GM12878 (cell line): ENCODE measurements at regions not wholly inside any gene's neighbourhood (a gene's known extent, or its start where the extent isn't known, plus 50 kb on each side); places are given as distances from the start of the nearest gene placed in this dataset.

Experiments
- ATAC-seq: fragments of 200-7000 bp; cut with Tn5 transposase; 3 replicates; pipeline ENCODE4 v1.9.1; 2020; ENCODE audit warnings: mild to moderate bottlenecking, moderate library complexity
- BruUV-seq: library from RNA; stranded (reverse); fragments of 400-500 nt; replicated peaks from 2 replicates; lab custom pipeline; 2021; lab: Mats Ljungman, UMichigan
- CTCF ChIA-PET: fragments of 300-600 bp; sonication (Branson Sonifier 250); formaldehyde crosslinking; extraction: SDS; loops from one replicate; lab custom pipeline; 2021; ENCODE audit warnings: inconsistent platforms; lab: Yijun Ruan, JAX
- POLR2A ChIA-PET: fragments of 350-600 bp; formaldehyde crosslinking; extraction: SDS; loops from one replicate; lab custom pipeline; 2021; ENCODE audit warnings: inconsistent platforms; lab: Charles Lee
- RAD21 ChIA-PET: fragments of 300-600 bp; sonication (Branson Sonifier 250); formaldehyde crosslinking; loops from one replicate; lab custom pipeline; 2023; ENCODE audit warnings: antibody characterized with exemption; ENCODE audit not compliant: unreplicated experiment; lab: Charles Lee
- SMC1A ChIA-PET: fragments of 300-600 bp; sonication (Branson Sonifier 250); formaldehyde crosslinking; loops from one replicate; lab custom pipeline; 2023; ENCODE audit not compliant: unreplicated experiment, uncharacterized antibody; lab: Charles Lee
- DNase-seq: peaks from one replicate; pipeline ENCODE4 v3.0.0-alpha.2; 2011; ENCODE audit warnings: low read depth, low spot score
- FAIRE-seq: peaks from 3 replicates; lab custom pipeline; 2011; peaks lifted over from hg19 to GRCh38; lab: Jason Lieb, UNC
- H2AFZ ChIP-seq: 2 replicates; pipeline ENCODE4 v1.6.0; 2011; ENCODE audit warnings: low read depth, low read length, control low read depth; ENCODE audit not compliant: control insufficient read depth
- H3K27ac ChIP-seq: 2 replicates; pipeline ENCODE4 v1.5.1; 2011; ENCODE audit warnings: control low read depth; ENCODE audit not compliant: control insufficient read depth, insufficient read depth
- H3K27me3 ChIP-seq, 2 experiments: replicated peaks in 1 of 2; 2 replicates each; pipeline versions ENCODE4 v1.6.0 to v1.6.1; 2011; ENCODE audit warnings: low read length in 1 of 2; ENCODE audit not compliant: control insufficient read depth in 2 of 2, insufficient read depth in 2 of 2
- H3K36me3 ChIP-seq, 2 experiments: 2 replicates each; pipeline ENCODE4 v1.5.1; 2011; ENCODE audit warnings: low read length in 1 of 2; ENCODE audit not compliant: control insufficient read depth in 2 of 2, insufficient read depth in 2 of 2
- H3K4me1 ChIP-seq: 2 replicates; pipeline ENCODE4 v1.6.1; 2011; ENCODE audit warnings: mild to moderate bottlenecking, low read length, moderate library complexity, mixed read lengths; ENCODE audit not compliant: control insufficient read depth, insufficient read depth
- H3K4me2 ChIP-seq: 2 replicates; pipeline ENCODE4 v1.6.0; 2011; ENCODE audit warnings: control low read depth; ENCODE audit not compliant: control insufficient read depth, insufficient read depth
- H3K4me3 ChIP-seq: fragments of 200-600 bp; sonication (generic); 2 replicates; pipeline ENCODE4 v1.5.1; 2016
- H3K79me2 ChIP-seq: 2 replicates; pipeline ENCODE4 v1.6.0; 2011; ENCODE audit warnings: low read length; ENCODE audit not compliant: control insufficient read depth, insufficient read depth
- H3K9ac ChIP-seq: 2 replicates; pipeline ENCODE4 v1.8.0; 2011; ENCODE audit warnings: low read length, control low read depth, mixed read lengths; ENCODE audit not compliant: control insufficient read depth, insufficient read depth
- H3K9me3 ChIP-seq: replicated peaks from 3 replicates; pipeline ENCODE4 v1.5.1; 2011; ENCODE audit warnings: mild to moderate bottlenecking, low read length; ENCODE audit not compliant: control insufficient read depth, insufficient read depth
- H4K20me1 ChIP-seq: 2 replicates; pipeline ENCODE4 v1.6.0; 2011; ENCODE audit not compliant: control insufficient read depth, insufficient read depth
- BMI1 ChIP-seq: fragments of 450-650 bp; IDR thresholded peaks from 2 replicates; pipeline ENCODE4 v1.6.1; 2016; ENCODE audit warnings: mild to moderate bottlenecking, moderate library complexity, borderline replicate concordance
- MTA2 ChIP-seq: fragments of 450-650 bp; IDR thresholded peaks from 2 replicates; pipeline ENCODE4 v1.6.1; 2016; ENCODE audit warnings: low read depth, mild to moderate bottlenecking, moderate library complexity
- WGBS: methylation state at CpG from one replicate; pipeline ENCODE4 v1.1.6; 2016; ENCODE audit warnings: low lambda C conversion rate; ENCODE audit not compliant: insufficient replicate concordance, insufficient coverage; ENCODE audit errors: missing lambda C conversion rate; 5-methylcytosine and 5-hydroxymethylcytosine counted together
- in situ Hi-C: fragments of 300-500 bp; cut with MboI; formaldehyde crosslinking; loops from 9 replicates; pipeline ENCODE4 v1.14.3; 2018; ENCODE audit warnings: mixed read lengths
- intact Hi-C: fragments of 100-400 bp; cut with micrococcal nuclease; formaldehyde crosslinking; loops from one replicate; pipeline ENCODE4 v1.14.2; 2022; ENCODE audit not compliant: unreplicated experiment
- TF ChIP-seq, protein P1 (sequence below): fragments of 450-650 bp; formaldehyde crosslinking; IDR thresholded peaks from 2 replicates; pipeline ENCODE4 v1.5.0; 2022; ENCODE audit warnings: mild to moderate bottlenecking, missing genetic modification characterization

DNA sequence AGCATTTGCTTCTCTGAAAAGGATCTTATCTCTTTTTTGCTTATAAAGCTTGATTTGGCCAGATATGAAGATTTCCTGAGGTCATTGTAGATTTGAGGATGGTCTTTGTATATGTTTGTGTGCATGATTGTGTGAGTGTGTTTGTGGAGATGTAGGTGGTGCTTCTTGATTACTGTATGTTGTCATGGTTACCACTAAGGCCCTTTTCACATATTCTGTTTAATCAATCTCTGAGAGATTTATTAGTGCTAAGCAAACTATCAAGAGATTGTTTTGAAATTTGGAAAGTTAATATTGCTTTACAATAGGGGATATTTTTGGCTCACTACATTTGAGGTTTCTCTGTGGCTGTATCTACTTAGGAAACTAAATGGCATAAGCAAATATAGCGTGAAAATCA, 191.7 kb downstream of the S1PR1 start:
- no peak for FAIRE-seq
- intact Hi-C loops, result no loop called here
- CTCF ChIA-PET, result interaction anchor here (0.7 to 1.4 kb wide), 3 partner anchors 14 to 135 kb away, joined by 3 to 4 read pairs (median 3); no protein-coding TSS in a partner anchor

More for the DNA sequence above, 191.7 kb downstream of the S1PR1 start:
- Histone ChIP-seq H3K79me2 (no peaks in the 10 kb centered on the region), H3K9ac (no peak overlapping the region), H3K4me1 (peaks cover 8% of the 10 kb centered on the region), H4K20me1 (no peaks in the 10 kb centered on the region), H3K4me2 (no peak overlapping the region), H3K4me3 (no peak overlapping the region)
- in situ Hi-C loops, result no loop called here
- RAD21 ChIA-PET, result interaction anchor here (1.2 to 1.6 kb wide), 2 partner anchors 12 to 21 kb away, joined by 3 read pairs; no protein-coding TSS in a partner anchor
- DNase-seq (no peak), ATAC-seq (no peak)
- TF ChIP-seq MTA2 (no peak), BMI1 (peak; percentile 60; the same call in 1 of the 2 replicates)
- TF ChIP-seq, protein P1, sequence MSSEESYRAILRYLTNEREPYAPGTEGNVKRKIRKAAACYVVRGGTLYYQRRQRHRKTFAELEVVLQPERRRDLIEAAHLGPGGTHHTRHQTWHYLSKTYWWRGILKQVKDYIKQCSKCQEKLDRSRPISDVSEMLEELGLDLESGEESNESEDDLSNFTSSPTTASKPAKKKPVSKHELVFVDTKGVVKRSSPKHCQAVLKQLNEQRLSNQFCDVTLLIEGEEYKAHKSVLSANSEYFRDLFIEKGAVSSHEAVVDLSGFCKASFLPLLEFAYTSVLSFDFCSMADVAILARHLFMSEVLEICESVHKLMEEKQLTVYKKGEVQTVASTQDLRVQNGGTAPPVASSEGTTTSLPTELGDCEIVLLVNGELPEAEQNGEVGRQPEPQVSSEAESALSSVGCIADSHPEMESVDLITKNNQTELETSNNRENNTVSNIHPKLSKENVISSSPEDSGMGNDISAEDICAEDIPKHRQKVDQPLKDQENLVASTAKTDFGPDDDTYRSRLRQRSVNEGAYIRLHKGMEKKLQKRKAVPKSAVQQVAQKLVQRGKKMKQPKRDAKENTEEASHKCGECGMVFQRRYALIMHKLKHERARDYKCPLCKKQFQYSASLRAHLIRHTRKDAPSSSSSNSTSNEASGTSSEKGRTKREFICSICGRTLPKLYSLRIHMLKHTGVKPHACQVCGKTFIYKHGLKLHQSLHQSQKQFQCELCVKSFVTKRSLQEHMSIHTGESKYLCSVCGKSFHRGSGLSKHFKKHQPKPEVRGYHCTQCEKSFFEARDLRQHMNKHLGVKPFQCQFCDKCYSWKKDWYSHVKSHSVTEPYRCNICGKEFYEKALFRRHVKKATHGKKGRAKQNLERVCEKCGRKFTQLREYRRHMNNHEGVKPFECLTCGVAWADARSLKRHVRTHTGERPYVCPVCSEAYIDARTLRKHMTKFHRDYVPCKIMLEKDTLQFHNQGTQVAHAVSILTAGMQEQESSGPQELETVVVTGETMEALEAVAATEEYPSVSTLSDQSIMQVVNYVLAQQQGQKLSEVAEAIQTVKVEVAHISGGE (CRISPR knock-in tag), result no peak
- TF ChIP-seq, all 136 proteins: peak for 1
- no peak overlapping the region for H2AFZ ChIP-seq
- ChIA-PET POLR2A (interaction anchor here (0.8 to 0.9 kb wide), 2 partner anchors 9 to 21 kb away, joined by 3 to 4 read pairs; no protein-coding TSS in a partner anchor), SMC1A (interaction anchor here (0.7 to 6.9 kb wide), 5 partner anchors 8 to 71 kb away, joined by 3 to 81 read pairs (median 5); no protein-coding TSS in a partner anchor)
- H3K9me3 ChIP-seq, result peaks cover 15% of the 10 kb centered on the region
- H3K36me3 ChIP-seq, result no peaks in the 10 kb centered on the region; a peak in 1 of 4 replicates
- 100% methylated on average over 1 of the region's 1 CpG for WGBS
- H3K27ac ChIP-seq, result no peak overlapping the region
- H3K27me3 ChIP-seq, result no peaks in the 10 kb centered on the region
- no TSS peak for BruUV-seq
